ENCODE measurements at regions not wholly inside any gene's neighbourhood (a gene's known extent, or its start where the extent isn't known, plus 50 kb on each side); places are given as distances from the start of the nearest gene placed in this dataset.

DNA sequence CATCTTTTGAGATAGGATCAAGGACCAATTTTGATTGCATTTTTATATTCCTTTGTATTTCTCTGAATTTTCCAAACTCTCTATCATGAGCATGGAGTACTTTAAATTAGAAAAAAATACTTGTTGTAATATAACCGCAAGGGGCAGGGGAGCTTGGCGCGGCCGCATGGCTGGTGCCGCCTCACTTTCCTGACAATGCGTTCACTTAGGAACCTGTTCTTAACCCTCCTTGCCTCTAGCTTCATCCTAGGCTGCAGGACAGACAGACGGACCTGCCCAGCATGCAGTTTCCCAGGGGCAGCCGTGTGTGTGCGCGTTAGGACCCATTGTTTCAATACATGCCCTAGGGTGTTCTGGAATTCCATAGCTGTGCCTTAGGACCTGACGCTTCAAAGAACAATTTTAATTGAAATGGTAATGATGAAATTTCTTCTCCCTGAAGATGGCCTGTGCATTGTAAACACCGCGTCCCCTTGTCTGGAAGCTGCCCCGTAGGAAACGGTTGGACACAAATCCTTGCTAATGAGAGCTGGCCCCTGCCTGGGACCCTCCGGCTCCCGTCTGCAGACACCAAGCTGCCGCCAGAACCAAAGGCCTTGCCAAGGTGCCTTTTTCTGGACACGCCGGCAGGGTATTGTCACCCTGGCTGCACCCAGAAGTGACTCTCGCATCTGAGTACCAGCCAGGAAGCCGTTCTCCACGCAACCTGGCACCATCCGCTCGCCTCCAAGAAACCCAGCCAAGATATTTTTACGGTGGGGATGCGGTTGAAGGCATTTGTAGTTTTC lies 466.4 kb downstream of the NPHP4 start:
- DNase-seq (ENCODE audit: low spot score): no peak

DNA sequence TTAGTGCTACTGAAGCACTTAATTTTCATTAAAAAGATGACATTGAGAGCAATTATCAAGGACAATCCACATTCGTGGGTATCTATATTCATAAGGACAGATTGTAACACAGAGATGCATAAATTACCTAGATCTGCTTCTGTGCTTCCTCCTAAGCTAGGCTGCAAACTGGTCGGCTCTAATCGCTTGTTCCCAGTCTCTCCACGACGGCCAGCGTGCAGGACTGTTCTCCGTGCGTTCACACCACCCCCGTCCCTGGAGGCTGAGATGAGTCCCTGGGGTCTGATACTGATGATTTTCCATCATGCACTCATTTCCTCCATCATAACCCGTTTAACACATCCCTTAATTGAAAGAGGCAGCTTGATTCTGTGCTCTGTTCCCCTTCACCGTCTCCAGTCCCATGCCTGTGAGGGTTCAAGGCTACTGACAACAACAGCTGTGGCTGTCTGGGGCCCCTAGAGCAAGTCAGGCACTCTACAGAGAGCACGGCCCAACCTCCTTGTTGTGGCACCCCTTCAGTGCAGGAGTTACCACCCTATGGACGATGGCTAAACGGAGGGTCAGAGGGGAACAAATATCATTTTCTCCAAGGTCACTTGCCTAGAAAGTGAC lies 469.6 kb downstream of the NPHP4 start:
- DNase-seq (ENCODE audit: low spot score): no peak

DNA sequence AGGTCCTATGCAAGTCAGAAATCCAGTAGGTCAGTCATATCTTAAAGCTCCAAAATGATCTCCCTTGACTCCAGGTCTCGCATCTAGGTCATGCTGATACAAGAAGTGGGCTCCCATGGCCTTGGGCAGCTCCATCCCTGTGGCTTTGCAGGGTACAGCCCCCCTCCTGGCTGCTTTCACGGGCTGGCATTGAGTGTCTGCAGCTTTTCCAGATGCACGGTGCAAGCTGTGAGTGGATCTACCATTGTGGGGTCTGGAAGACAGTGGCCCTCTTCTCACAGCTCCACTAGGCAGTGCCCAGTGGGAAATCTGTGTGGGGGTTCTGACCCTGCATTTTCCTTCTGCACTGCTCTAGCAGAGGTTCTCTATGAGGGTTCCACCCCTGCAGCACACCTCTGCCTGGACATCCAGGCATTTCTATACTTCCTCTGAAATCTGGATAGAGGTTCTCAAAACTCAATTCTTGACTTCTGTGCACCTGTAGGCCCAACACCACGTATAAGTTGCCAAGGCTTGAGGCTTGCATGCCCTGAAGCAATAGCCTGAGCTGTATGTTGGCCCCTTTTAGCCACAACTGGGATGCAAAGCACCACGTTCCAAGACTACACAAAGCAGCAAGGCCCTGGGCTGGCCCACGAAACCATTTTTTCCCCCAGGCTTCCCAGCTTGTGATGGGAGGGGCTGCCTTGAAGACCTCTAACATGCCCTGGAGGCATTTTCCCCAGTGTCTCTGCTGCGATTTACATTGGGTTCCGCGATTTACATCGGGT lies 472.7 kb downstream of the NPHP4 start:
- DNase-seq (ENCODE audit: low spot score): no peak

DNA sequence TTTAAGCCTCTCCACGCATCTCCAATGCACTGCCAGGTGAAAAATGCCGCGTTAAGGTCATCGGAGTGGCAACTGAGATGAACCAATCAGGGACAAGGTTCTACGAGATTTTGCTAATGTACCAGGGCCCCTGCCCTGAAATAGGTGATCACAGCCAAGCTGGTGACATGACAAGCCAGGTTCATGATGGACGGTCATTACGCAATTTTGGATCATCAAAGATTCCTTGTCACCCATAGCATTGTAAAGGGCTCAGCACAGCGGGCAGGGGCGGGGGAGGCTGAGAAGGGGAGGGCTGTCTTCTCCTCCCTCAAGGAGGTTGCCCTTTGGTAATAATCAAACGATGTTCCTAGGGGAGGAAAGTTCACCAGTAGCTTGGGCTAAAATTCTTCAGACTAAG lies 475.5 kb downstream of the NPHP4 start:
- no peak for DNase-seq (ENCODE audit: low spot score)

DNA sequence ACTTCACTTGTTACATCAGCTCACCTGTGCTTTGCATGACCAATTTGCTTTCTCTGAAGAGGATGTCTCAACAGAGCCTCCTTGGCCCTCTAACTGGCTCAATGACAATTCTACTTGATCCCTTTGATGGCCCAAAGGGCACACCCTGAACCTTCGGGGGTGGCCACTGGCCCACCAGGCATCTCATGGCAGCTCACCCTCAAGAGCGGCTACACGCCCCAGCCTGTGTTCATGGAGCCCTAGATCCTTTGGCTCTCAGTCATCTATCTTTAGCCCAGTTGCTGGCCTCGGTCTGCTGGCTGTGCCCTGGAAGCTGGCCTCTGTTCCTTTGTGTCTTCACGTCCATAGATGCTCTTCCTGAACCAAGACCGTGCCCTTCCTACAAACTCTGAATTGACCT lies 476.7 kb downstream of the NPHP4 start:
- DNase-seq (ENCODE audit: low spot score): no peak

DNA sequence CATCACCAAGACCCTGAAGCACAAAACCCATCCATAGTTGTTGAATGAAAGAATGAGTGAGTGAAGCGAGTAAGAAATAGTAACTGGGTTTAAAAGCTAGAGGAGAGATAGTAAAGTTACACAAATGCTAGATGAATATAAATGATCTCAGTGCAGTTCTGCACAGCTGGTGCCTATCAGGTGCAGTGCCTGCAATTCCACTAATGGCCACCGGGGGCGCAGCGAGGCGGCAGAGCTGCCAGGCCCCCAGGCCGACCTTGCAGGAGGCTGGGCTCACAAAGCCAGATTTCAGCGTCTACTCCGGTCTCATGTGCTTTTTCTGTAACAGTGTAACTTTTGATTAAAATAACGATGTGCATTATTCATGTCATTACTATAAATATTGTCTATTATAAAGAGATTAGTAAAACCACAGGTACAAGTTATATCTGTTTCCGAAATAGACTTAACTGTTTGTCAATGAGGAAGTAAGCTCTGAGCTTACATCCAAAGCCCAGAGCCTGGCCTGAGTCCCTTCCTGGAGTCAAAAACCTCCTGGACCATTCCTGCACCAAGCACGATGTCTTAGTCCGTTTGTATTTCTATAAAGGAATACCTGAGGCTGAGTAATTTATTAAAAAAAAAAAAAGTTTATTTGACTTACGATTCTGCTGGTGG lies 477.6 kb downstream of the NPHP4 start:
- DNase-seq (ENCODE audit: low spot score): peak; percentile 82

DNA sequence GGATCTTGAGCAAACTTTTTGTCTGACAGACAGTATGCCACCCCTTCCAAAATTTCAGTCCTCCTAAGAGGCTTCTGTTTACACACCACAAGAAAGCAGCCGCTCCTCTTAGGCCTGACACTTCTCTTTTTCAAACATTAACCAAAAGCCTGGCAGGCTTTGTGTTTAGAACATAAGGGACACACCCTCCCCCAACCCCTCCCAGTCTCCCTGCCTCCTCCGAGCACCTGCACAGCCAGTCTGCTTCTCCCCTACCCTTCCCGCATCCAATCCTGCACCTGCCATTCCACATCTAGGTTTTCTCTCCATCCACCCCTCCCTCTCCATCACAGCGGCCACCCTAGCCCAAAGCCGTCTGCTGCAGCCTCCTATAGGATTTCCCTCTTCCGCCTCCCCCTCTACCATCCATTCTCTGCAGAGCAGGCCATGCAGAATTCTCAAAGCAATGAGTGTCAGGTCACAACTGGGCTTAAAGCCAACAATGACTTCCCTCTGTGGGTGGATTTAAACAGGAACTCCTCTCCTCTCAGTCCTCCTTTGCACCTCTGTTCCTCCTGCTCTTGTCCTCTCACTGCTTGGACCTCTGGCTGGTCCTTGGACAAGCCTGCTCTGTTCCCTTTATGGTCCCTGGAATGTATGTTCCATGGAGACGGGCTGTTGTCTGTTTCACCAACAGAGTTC lies 478.2 kb downstream of the NPHP4 start:
- DNase-seq (ENCODE audit: low spot score): no peak

DNA sequence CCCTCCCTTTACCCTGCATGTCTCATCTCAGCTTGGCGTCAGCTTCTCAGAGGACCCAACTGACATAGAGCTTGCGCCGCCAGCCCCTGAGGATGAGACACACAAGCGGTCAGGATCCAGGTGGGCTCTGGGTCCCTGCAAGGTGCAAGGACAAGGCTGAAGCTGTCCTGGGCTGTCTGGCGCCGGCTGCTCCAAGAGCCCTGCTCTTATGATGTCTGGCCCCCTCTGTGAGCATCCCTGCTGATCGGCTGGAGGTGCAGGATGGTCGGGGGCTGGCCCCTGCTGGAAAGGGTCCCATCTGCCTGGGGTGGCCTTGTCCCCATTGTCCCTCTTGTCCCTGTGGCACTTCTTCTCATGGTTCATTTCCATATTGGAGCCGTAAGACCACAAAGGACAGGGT lies 479.0 kb downstream of the NPHP4 start:
- no peak for DNase-seq (ENCODE audit: low spot score)

DNA sequence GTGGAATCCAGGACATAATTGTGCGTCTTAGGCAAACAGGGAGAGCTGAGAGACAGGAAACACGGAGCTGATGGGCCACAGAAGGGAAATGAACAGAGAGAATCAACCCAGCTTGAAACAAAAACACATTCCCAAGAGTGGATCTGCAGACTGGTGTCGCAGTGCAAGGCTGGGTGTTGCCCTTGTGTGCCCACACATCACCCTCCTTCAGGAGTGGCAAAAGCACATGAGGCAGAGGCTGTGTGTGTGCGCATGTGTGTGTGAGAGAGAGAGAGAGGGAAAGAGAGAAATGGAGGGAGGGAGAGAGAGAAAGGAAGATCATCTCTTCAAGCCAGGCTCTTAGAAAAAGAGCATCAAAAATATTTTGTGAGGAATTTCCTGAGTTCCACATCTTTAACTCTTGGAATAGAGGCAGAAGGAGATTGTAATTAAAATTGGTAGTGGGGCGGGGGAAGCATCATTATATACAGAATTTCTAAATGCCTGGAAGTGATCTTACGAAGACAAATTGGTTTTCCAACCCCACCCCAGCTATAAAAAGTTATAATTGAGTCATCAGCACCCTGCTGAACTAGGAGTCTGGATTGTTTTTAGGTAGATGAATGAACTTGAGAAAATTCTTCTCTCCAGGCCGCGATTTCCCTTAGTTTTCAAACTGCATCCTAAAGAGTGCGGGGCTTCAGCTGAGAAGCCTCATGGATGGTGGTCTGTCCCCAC lies 480.7 kb downstream of the NPHP4 start:
- DNase-seq (ENCODE audit: low spot score): no peak

DNA sequence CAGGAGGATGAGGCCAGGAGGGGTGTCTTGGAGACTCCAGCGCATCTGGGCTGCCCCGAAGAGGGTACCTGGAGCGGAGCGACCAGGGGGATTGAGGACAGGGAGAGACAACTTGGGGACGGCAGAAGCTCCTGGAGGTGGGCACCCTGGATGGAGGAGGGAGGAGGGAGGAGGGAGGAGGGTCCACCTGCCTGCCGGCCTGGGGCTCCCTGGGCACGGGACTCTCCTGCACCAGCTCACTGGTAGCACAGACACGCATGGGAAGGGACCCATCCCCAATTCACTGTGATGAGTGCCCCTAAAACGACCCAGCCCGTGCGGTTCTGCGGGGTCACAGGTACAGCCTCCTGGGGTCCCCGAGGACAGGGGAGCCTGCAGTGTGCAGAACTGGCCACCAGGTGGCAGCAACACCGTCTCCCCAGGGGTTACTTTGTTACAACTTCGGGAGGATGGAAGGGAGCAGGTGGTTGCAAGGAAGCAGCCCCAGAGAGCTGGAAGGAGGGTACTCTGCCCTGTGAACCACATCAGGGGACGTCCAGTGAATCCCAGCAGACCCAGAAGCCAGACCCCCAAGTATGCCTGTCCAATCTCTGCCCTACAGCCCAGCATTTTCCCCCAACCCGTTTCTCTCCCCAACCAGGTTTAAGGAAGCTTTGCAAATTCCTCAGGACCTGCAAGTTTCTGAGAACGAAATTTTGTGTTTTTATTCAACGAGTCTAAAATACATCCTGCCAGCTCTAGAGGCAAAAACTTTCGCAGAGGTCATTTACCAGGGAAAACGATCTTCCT lies 482.4 kb downstream of the NPHP4 start:
- DNase-seq (ENCODE audit: low spot score): peak; percentile 79

DNA sequence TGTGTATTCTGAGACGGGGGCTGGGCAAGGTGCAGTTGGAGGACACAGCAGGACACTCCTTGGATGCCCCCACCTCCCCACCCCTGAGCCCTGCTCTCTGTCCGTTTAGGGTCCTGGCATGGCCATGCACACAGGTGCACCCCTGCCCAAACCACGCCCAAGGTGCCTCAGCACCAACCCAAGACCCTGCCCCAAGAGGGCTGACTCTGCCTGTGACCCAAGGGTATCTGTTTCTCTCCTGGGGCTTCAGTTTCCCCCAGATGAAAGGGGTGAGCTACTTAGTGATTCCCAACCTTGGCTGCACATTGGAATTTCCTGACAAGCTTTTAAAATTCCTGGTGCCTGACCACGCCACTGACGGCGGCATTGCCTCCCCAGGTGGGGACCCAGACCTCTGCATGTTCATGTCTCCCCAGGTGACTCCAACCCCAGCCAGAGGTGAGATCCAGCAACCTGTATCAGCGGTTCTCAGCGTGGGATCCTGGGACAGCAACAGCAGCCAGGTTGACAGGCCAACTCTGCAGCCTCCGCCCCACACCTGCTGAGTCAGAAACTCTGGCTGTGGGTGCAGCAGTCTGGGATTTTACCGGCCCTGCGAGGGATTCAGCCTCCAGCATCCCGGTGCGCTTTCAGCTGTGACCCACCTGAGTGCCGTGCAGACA lies 483.4 kb downstream of the NPHP4 start:
- no peak for DNase-seq (ENCODE audit: low spot score)

DNA sequence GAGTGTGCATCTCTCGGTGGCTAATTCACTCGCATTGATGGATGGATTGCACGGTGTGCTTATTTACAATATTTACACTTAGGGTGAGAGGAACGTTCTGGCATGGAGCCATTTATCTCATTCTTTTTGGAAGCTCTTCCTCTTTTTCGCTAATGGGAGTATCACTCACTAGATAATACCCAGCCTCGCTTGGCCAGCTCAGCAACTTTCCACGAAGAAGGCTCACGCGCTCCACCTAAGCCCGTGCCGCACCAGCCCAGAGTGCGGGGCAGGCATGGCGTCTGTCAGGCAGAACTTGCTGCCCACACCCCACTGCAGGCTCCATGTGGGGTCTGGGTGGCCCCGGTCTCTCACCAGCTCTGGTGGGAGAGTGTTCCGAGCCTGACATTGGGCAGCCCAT lies 484.9 kb downstream of the NPHP4 start:
- DNase-seq (ENCODE audit: low spot score): no peak

DNA sequence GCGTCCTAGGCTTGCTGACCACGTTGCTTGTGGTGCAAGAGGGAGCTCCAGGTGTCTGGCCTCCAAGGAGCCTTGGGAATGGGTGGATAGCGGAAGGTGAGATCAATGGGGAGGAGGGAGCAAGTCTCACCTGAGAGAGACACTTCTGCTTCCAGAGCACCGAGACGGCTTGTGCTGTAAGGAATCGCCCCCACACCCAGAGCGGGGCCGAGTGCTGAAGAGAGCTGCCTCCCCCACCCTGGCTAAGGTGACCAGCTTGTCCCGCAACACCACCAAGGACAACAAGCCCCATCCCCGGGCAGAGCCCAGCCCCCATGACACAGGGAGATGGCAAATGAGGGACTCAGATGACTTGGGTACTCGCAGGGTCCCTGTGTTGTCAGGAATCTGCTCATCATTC lies 485.6 kb downstream of the NPHP4 start:
- no peak for DNase-seq (ENCODE audit: low spot score)

DNA sequence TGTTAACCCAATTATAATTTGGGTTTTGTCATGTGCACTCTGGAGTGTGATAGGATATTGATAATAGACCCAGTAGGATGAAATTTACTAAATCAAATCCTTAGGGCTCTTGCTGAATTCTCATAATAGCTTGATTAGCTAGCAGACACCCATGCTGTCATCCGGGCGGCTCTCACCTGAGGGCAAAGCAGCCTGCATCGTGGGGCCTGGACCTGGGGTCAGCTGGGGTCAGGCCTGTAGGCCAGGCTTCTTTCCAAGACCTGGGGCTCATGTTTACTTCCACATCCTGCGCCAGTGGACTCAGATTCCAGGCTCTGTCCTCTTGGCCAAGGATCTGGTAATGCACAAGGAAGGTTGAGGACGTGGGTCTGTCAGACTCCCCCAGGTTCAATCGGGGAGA lies 486.3 kb downstream of the NPHP4 start:
- no peak for DNase-seq (ENCODE audit: low spot score)

DNA sequence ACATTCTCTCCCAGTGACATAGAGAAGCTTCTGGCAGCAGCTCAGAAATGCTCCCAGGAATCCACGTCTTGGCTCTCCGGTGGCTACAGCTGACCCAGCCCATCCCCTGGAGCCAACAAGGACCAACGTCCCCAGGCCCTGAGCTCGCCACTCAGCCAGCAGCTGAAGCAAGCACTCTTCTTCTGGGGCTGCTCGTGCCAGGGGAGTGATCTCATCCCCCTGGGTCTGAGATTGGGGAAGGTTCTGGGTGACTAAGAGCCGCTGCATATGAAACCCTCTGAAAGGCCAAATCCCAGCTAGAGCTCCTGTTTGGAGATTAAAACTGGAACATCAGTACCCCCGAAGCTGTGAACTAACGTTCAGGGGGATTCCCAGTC lies 487.9 kb downstream of the NPHP4 start:
- DNase-seq (ENCODE audit: low spot score): no peak

DNA sequence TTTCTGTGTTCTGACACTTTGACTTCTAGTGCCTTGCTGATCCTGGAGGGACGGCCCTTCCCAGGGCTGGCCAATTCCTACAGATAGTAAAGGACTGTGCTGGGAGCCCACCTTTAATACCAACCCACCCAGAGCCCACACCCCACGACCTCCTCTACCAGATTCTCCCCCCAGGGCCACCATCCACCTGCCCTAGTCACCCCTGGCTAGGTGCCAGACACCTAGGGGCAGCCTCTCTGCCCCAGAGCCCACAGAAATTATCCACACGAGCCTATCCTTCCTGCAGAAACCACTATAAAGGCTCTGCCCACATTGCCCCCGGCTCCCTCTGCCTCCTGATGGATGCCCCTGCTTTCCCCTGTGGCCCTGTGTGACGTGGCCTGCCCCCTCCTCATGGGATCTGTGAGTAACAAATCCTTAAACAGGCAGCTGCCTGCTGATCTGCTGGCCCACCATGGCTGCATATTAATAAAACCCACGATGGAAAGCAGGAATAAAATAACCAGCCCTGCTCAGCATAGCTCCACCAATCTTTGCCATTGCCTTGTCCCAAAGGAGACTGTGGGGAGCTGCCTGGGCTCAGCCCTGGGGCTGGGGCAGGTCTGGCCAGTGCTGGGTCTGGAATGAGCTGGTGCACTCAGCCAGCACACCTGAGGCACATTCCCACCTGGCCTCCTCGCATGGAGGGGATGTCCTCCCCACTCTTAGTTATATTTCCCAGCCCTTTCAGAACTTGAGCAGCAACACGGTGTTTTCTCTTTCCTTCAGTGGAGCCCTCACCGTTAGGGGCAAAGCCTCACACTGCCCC lies 488.5 kb downstream of the NPHP4 start:
- DNase-seq (ENCODE audit: low spot score): no peak

DNA sequence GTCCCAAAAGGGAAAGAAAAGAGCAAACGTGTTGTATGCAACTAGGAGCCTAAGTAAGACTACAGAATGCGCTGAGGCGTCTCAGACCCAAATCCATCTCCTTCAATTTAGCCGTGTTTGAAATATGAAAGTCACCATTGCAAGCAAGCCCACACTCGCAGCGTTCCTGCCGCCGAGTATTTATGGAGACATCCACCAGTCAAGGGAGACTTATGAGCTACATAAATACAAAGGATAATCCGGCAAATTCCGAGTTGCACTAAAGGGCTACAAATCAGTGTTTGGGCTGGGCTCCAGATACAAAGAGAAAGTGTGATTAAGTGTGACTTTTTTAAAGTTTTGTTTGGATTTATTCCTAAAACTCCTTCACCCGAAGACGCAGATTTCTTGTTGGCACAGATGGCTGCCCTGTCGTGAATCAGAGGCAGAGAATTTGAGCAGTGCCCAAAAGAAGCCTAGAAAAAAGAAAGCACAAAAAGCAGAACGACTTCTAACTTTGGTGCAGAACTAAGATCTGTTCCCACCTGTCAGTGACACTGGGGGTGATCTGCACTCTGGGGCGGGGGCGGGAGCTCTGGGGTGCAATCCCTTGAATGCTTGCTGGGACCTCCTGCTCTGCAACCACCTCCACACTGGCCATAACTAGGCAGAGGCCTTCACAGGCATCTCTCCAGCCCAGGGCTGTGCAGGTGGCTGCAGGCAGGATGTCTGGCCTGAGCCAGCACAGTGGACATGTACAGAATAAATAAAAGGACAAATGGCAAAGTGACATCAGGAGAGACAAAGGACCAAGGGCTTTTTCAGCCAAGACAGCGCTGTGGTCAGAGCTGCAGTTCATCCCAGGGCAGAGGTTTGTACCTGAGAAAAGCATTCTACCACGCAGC lies 489.7 kb downstream of the NPHP4 start:
- DNase-seq (ENCODE audit: low spot score): no peak
